ENCODE measurements at regions not wholly inside any gene's neighbourhood (a gene's known extent, or its start where the extent isn't known, plus 50 kb on each side); places are given as distances from the start of the nearest gene placed in this dataset.
A peak's percentile ranks its signal among the peaks of the same experiment; 100 is the strongest.

GRCh38 chr4:64559571-64559970 lies 150.3 kb upstream of the TECRL start:
- no peak for FAIRE-seq

- peak; percentile 93 for FAIRE-seq
Measured at GRCh38 chr4:64551125-64551524, 141.9 kb upstream of the TECRL start.

GRCh38 chr4:64545593-64545992 lies 136.3 kb upstream of the TECRL start:
- no peak for FAIRE-seq

GRCh38 chr4:64539234-64539849 lies 130.1 kb upstream of the TECRL start:
- FAIRE-seq: peak; percentile 97

GRCh38 chr4:64538219-64538618 lies 129.0 kb upstream of the TECRL start:
- FAIRE-seq: no peak

GRCh38 chr4:64533637-64534036 lies 124.4 kb upstream of the TECRL start:
- FAIRE-seq: no peak

- FAIRE-seq: no peak
Measured at GRCh38 chr4:64533159-64533558, 123.9 kb upstream of the TECRL start.

GRCh38 chr4:64520421-64520820 lies 111.2 kb upstream of the TECRL start:
- FAIRE-seq: no peak

GRCh38 chr4:64518600-64518999 lies 109.3 kb upstream of the TECRL start:
- no peak for FAIRE-seq

GRCh38 chr4:64516176-64516575 lies 106.9 kb upstream of the TECRL start:
- FAIRE-seq: no peak

GRCh38 chr4:64508089-64508488 lies 98.8 kb upstream of the TECRL start:
- no peak for FAIRE-seq

GRCh38 chr4:64503945-64504675 lies 94.9 kb upstream of the TECRL start:
- FAIRE-seq: no peak

- FAIRE-seq: no peak
Measured at GRCh38 chr4:64503416-64503815, 94.2 kb upstream of the TECRL start.

GRCh38 chr4:64497491-64497890 lies 88.2 kb upstream of the TECRL start:
- no peak for FAIRE-seq

GRCh38 chr4:64495946-64496345 lies 86.7 kb upstream of the TECRL start:
- FAIRE-seq: no peak

GRCh38 chr4:64489628-64490027 lies 80.4 kb upstream of the TECRL start:
- no peak for FAIRE-seq

- no peak for FAIRE-seq
Measured at GRCh38 chr4:64479338-64479737, 70.1 kb upstream of the TECRL start.

GRCh38 chr4:64477127-64477526 lies 67.9 kb upstream of the TECRL start:
- FAIRE-seq: no peak

- no peak for FAIRE-seq
Measured at GRCh38 chr4:64465263-64465662, 56.0 kb upstream of the TECRL start.

GRCh38 chr4:64464581-64464980 lies 55.3 kb upstream of the TECRL start:
- FAIRE-seq: no peak
